Neural cell (in vitro differentiated cells): ENCODE measurements at regions not wholly inside any gene's neighbourhood (a gene's known extent, or its start where the extent isn't known, plus 50 kb on each side); places are given as distances from the start of the nearest gene placed in this dataset.

ENCODE experiments used
- H2AFZ ChIP-seq: fragments of 200-600, 300-800 bp; sonication (generic), shearing (Covaris generic); 2 replicates; pipeline ENCODE4 v1.6.0; 2014; ENCODE audit warnings: low read depth, mild to moderate bottlenecking, antibody characterized with exemption, low read length, moderate library complexity
- H3F3A ChIP-seq: fragments of 200-600 bp; shearing (Covaris generic); 2 replicates; pipeline ENCODE4 v1.6.1; 2016; ENCODE audit warnings: mild to moderate bottlenecking, moderate library complexity, mixed read lengths, antibody characterized with exemption, low read length; ENCODE audit not compliant: insufficient read depth, poor library complexity, severe bottlenecking
- H3K27ac ChIP-seq: fragments of 200-600, 300-800 bp; sonication (generic), shearing (Covaris generic); 2 replicates; pipeline ENCODE4 v1.5.1; 2014; ENCODE audit warnings: mild to moderate bottlenecking, low read length, moderate library complexity
- H3K27me3 ChIP-seq: fragments of 300-800, 200-600 bp; sonication (generic), shearing (Covaris generic); 2 replicates; pipeline ENCODE4 v1.6.0; 2014; ENCODE audit warnings: mild to moderate bottlenecking, low read depth, low read length, moderate library complexity; ENCODE audit not compliant: insufficient read depth
- H3K36me3 ChIP-seq: fragments of 300-800, 200-600 bp; sonication (generic), shearing (Covaris generic); 2 replicates; pipeline ENCODE4 v1.5.1; 2014; ENCODE audit warnings: mild to moderate bottlenecking, antibody characterized with exemption, low read length, moderate library complexity; ENCODE audit not compliant: insufficient read depth
- H3K4me2 ChIP-seq: fragments of 300-800, 200-600 bp; sonication (generic), shearing (Covaris generic); 2 replicates; pipeline ENCODE4 v1.6.0; 2014; ENCODE audit warnings: mild to moderate bottlenecking, low read length
- H3K4me3 ChIP-seq: fragments of 300-800, 200-600 bp; sonication (generic), shearing (Covaris generic); 2 replicates; pipeline ENCODE4 v1.5.1; 2014; ENCODE audit warnings: mild to moderate bottlenecking, low read length, moderate library complexity
- H3K79me2 ChIP-seq: fragments of 200-600 bp; shearing (Covaris generic); replicated peaks from 2 replicates; pipeline ENCODE4 v1.6.0; 2014; ENCODE audit warnings: mild to moderate bottlenecking, low read length, moderate library complexity; ENCODE audit not compliant: insufficient read depth
- H3K9ac ChIP-seq: fragments of 300-800, 200-600 bp; sonication (generic), shearing (Covaris generic); 2 replicates; pipeline ENCODE4 v1.6.1; 2016; ENCODE audit warnings: mild to moderate bottlenecking, low read length, mixed read lengths
- H3K9me2 ChIP-seq: fragments of 200-600 bp; shearing (Covaris generic); 2 replicates; pipeline ENCODE4 v1.6.1; 2016; ENCODE audit warnings: mild to moderate bottlenecking, low read length, mixed read lengths; ENCODE audit not compliant: insufficient read depth
- H3K9me3 ChIP-seq: fragments of 200-600, 300-800 bp; sonication (generic), shearing (Covaris generic); 2 replicates; pipeline ENCODE4 v1.6.1; 2016; ENCODE audit warnings: mild to moderate bottlenecking, mixed run types, low read length, moderate library complexity, mixed read lengths
- H4K20me1 ChIP-seq: fragments of 200-600 bp; shearing (Covaris generic); 2 replicates; pipeline ENCODE4 v1.6.1; 2016; ENCODE audit warnings: mild to moderate bottlenecking, mixed run types; ENCODE audit not compliant: insufficient read depth
- CTCF ChIP-seq: fragments of 450-650 bp; IDR thresholded peaks from 2 replicates; pipeline ENCODE4 v1.5.1; 2014; ENCODE audit warnings: antibody characterized with exemption, mild to moderate bottlenecking, moderate library complexity; ENCODE audit not compliant: poor library complexity, severe bottlenecking
- EP300 ChIP-seq: fragments of 450-650 bp; conservative IDR thresholded peaks from 2 replicates; pipeline ENCODE4 v1.6.1; 2014; ENCODE audit warnings: antibody characterized with exemption, mild to moderate bottlenecking, moderate library complexity; ENCODE audit not compliant: poor library complexity, severe bottlenecking
- EZH2 ChIP-seq: fragments of 200-600, 300-800 bp; shearing (Covaris generic), sonication (generic); IDR thresholded peaks from 2 replicates; pipeline ENCODE4 v1.6.1; 2014; ENCODE audit warnings: antibody characterized with exemption, low read length, borderline replicate concordance, mild to moderate bottlenecking; ENCODE audit not compliant: insufficient read depth, poor library complexity, severe bottlenecking
- MXI1 ChIP-seq: fragments of 450-650 bp; conservative IDR thresholded peaks from 2 replicates; pipeline ENCODE4 v1.6.1; 2014; ENCODE audit warnings: antibody characterized with exemption, mild to moderate bottlenecking; ENCODE audit not compliant: poor library complexity, severe bottlenecking
- POLR2AphosphoS5 ChIP-seq: IDR thresholded peaks from 2 replicates; pipeline ENCODE4 v1.6.1; 2012
- RAD21 ChIP-seq: fragments of 450-650 bp; conservative IDR thresholded peaks from 2 replicates; pipeline ENCODE4 v1.6.1; 2014; ENCODE audit warnings: antibody characterized with exemption, mild to moderate bottlenecking, moderate library complexity
- REST ChIP-seq: IDR thresholded peaks from 2 replicates; pipeline ENCODE4 v1.6.1; 2012; ENCODE audit warnings: borderline replicate concordance
- SMC3 ChIP-seq: fragments of 450-650 bp; conservative IDR thresholded peaks from 2 replicates; pipeline ENCODE4 v1.6.1; 2014; ENCODE audit warnings: antibody characterized with exemption, mild to moderate bottlenecking, moderate library complexity; ENCODE audit not compliant: poor library complexity
- TAF1 ChIP-seq: IDR thresholded peaks from 2 replicates; pipeline ENCODE4 v1.6.1; 2012; ENCODE audit warnings: low read depth

GRCh38 chr11:112343368-112344039, 82.8 kb upstream of the PLET1 start:
- no peaks in the 10 kb centered on the region for H3K9me2 ChIP-seq
- H2AFZ ChIP-seq, result no peak overlapping the region
- H3K27ac ChIP-seq, result no peak overlapping the region
- H3K79me2 ChIP-seq, result no peaks in the 10 kb centered on the region
- H4K20me1 ChIP-seq, result no peaks in the 10 kb centered on the region
- no peak overlapping the region for H3K4me3 ChIP-seq
- no peaks in the 10 kb centered on the region for H3K27me3 ChIP-seq
- H3K4me2 ChIP-seq, result no peak overlapping the region
- no peak for TF ChIP-seq MXI1
- no peak for TF ChIP-seq TAF1
- no peak for TF ChIP-seq POLR2AphosphoS5
- TF ChIP-seq EZH2, result no peak
- no peak for TF ChIP-seq RAD21
- TF ChIP-seq SMC3, result no peak
- TF ChIP-seq EP300, result no peak
- TF ChIP-seq CTCF, result no peak
- no peak for TF ChIP-seq REST
- no peaks in the 10 kb centered on the region for H3K36me3 ChIP-seq
- no peaks in the 10 kb centered on the region for H3K9me3 ChIP-seq
- H3K9ac ChIP-seq, result no peak overlapping the region
- H3F3A ChIP-seq, result no peaks in the 10 kb centered on the region

- no peak overlapping the region for H3K4me2 ChIP-seq
- TF ChIP-seq EP300, result no peak
- no peak for TF ChIP-seq EZH2
- TF ChIP-seq MXI1, result no peak
- TF ChIP-seq REST, result no peak
- no peak for TF ChIP-seq CTCF
- no peak for TF ChIP-seq SMC3
- no peak for TF ChIP-seq TAF1
- TF ChIP-seq RAD21, result no peak
- TF ChIP-seq POLR2AphosphoS5, result no peak
- H3K4me3 ChIP-seq, result no peak overlapping the region
- H3K9me2 ChIP-seq, result no peaks in the 10 kb centered on the region
- no peaks in the 10 kb centered on the region for H3K36me3 ChIP-seq
- no peaks in the 10 kb centered on the region for H3F3A ChIP-seq
- no peaks in the 10 kb centered on the region for H4K20me1 ChIP-seq
- H2AFZ ChIP-seq, result no peak overlapping the region
- H3K27ac ChIP-seq, result no peak overlapping the region
- H3K79me2 ChIP-seq, result no peaks in the 10 kb centered on the region
- no peaks in the 10 kb centered on the region for H3K9me3 ChIP-seq
- H3K27me3 ChIP-seq, result no peaks in the 10 kb centered on the region
- no peak overlapping the region for H3K9ac ChIP-seq
Measured at GRCh38 chr11:112344040-112344413, 83.4 kb upstream of the PLET1 start.
